ENCODE measurements at regions not wholly inside any gene's neighbourhood (a gene's known extent, or its start where the extent isn't known, plus 50 kb on each side); places are given as distances from the start of the nearest gene placed in this dataset.

DNA sequence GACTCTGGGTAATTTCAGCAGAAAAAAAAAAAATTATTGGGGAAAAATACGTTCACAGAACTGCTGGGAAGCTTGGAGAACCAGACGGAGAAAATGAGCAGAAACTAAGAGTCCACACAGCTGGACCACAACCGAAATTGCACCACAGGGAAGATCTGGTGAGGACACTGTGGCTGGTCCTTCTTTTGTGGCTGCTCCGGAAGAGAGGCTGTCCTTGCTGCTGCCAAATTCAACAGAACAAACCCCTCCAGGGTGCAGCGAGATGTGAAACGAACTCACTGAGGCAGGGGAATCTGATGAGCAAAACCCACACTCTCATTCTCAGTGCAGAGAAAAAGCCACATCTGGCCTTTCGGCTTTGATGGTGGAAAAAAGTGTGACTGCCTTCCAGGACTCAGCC lies 200.0 kb downstream of the ACTL7B start:
- no peaks in the 10 kb centered on the region for H3K27me3 Mint-ChIP-seq
- ATAC-seq (ENCODE audit: low read depth), result no peak
- no peak overlapping the region for H3K27ac Mint-ChIP-seq
- peaks cover 12% of the 10 kb centered on the region for H3K9me3 Mint-ChIP-seq
- H3K4me1 Mint-ChIP-seq, result no peaks in the 10 kb centered on the region
- POLR2A ChIA-PET, result no interaction called here
- CTCF ChIA-PET, result no interaction called here
- intact Hi-C loops (cut with micrococcal nuclease), result no loop called here
- DNase-seq, result no peak
- TF ChIP-seq, protein P1, sequence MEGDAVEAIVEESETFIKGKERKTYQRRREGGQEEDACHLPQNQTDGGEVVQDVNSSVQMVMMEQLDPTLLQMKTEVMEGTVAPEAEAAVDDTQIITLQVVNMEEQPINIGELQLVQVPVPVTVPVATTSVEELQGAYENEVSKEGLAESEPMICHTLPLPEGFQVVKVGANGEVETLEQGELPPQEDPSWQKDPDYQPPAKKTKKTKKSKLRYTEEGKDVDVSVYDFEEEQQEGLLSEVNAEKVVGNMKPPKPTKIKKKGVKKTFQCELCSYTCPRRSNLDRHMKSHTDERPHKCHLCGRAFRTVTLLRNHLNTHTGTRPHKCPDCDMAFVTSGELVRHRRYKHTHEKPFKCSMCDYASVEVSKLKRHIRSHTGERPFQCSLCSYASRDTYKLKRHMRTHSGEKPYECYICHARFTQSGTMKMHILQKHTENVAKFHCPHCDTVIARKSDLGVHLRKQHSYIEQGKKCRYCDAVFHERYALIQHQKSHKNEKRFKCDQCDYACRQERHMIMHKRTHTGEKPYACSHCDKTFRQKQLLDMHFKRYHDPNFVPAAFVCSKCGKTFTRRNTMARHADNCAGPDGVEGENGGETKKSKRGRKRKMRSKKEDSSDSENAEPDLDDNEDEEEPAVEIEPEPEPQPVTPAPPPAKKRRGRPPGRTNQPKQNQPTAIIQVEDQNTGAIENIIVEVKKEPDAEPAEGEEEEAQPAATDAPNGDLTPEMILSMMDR (IDR thresholded peaks at IDR 0.05), result no peak
- H3K4me3 Mint-ChIP-seq, result no peak overlapping the region
- H3K36me3 Mint-ChIP-seq (ENCODE audit: low read depth), result no peaks in the 10 kb centered on the region

DNA sequence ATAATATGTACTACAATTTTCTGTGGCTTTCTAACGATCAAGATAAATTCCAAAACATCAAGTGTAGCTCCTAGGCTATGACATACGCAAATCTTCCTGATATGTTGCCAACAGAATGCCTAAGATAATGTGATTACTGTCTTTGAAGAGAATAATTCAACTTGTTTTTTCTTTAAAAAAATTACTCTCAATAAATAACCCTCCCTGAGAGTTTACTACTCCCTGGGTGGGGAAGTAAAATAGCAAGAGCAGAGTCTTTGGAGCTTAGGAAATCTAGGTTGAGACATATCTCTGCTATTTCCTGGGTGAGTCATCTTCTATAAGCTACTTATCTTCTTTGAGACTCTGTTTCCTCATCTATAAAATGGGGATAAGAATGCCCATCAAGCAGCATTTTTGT lies 201.2 kb downstream of the ACTL7B start:
- Mint-ChIP-seq H3K27ac (no peak overlapping the region), H3K4me1 (no peaks in the 10 kb centered on the region), H3K9me3 (peaks cover 6% of the 10 kb centered on the region), H3K36me3 (ENCODE audit: low read depth) (no peaks in the 10 kb centered on the region), H3K4me3 (no peak overlapping the region), H3K27me3 (no peaks in the 10 kb centered on the region)
- ChIA-PET POLR2A (no interaction called here), CTCF (no interaction called here)
- TF ChIP-seq, protein P1 (IDR thresholded peaks at IDR 0.05), result no peak
- no peak for DNase-seq
- no peak for ATAC-seq (ENCODE audit: low read depth)
- intact Hi-C loops (cut with micrococcal nuclease), result no loop called here

DNA sequence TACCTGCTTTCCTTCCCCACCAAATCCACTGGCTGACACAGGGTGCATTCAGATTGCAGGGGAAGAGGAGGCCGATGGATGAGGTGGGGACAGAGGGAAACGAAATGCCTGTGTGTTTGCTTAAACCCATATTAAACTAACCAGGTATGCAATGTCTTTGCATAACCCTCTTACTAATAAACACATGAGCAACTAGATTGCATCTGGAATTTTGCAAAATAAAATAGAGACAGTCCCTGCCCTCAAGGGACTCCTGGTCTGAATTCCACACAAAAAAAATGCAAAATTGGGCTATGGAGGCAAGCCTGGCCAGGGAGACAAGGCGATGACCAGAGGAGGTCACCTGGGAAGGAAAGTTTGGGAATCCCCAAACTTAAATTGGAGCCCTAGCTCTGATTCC lies 202.9 kb downstream of the ACTL7B start:
- H3K27me3 Mint-ChIP-seq, result no peaks in the 10 kb centered on the region
- H3K36me3 Mint-ChIP-seq (ENCODE audit: low read depth), result no peaks in the 10 kb centered on the region
- TF ChIP-seq, protein P1 (IDR thresholded peaks at IDR 0.05), result no peak
- no peaks in the 10 kb centered on the region for H3K9me3 Mint-ChIP-seq
- no peak for ATAC-seq (ENCODE audit: low read depth)
- H3K4me1 Mint-ChIP-seq, result no peaks in the 10 kb centered on the region
- intact Hi-C loops (cut with micrococcal nuclease), result no loop called here
- no peak overlapping the region for H3K4me3 Mint-ChIP-seq
- POLR2A ChIA-PET, result no interaction called here
- DNase-seq, result no peak
- CTCF ChIA-PET, result no interaction called here
- no peak overlapping the region for H3K27ac Mint-ChIP-seq

DNA sequence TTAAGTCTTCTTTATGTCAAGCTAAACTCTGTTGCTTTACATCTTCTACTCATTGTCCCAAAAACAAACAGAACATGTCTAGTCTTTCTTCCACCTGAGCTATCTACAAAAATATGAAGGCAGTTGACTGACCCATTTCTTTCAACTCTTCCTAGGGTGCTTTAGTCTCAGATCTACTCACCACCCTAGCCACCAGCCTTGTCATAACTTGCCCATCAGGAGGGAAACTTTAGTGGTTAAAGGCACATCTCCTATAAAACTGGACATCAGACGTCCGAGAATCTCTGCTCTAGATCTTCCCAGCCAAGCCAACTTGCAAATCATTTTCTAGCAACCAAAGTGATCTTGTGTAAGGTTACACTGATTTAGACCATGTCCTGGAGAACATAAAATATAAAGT lies 205.0 kb downstream of the ACTL7B start:
- ChIA-PET CTCF (no interaction called here), POLR2A (no interaction called here)
- TF ChIP-seq, protein P1 (IDR thresholded peaks at IDR 0.05), result no peak
- intact Hi-C loops (cut with micrococcal nuclease), result no loop called here
- Mint-ChIP-seq H3K27ac (no peak overlapping the region), H3K9me3 (no peaks in the 10 kb centered on the region), H3K36me3 (ENCODE audit: low read depth) (no peaks in the 10 kb centered on the region), H3K27me3 (no peaks in the 10 kb centered on the region), H3K4me3 (no peak overlapping the region), H3K4me1 (no peaks in the 10 kb centered on the region)
- DNase-seq, result no peak
- no peak for ATAC-seq (ENCODE audit: low read depth)

DNA sequence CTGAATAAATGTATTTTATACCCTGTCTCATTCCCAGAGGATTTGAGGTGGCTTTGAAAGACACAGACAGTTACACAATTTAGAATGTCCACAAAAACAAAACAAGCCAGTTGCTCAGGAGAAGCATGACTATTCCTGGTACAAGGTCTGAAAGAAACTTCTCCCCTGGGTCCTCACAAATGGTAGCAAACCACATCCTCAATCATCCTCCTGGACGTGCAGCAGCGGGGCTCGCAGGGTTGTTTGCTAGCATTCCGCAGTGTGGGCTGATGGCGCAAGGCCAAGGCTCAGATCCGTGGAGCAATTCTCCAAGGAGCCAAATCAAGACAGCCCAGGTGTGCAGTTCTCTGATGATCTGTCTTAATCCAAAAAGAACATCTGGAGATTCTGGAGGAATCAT lies 210.3 kb downstream of the ACTL7B start:
- DNase-seq, result no peak
- Mint-ChIP-seq H3K4me3 (no peak overlapping the region), H3K27me3 (no peaks in the 10 kb centered on the region), H3K9me3 (no peaks in the 10 kb centered on the region), H3K27ac (no peak overlapping the region), H3K36me3 (ENCODE audit: low read depth) (no peaks in the 10 kb centered on the region), H3K4me1 (no peaks in the 10 kb centered on the region)
- TF ChIP-seq, protein P1 (IDR thresholded peaks at IDR 0.05), result no peak
- POLR2A ChIA-PET, result no interaction called here
- intact Hi-C loops (cut with micrococcal nuclease), result no loop called here
- CTCF ChIA-PET, result no interaction called here
- no peak for ATAC-seq (ENCODE audit: low read depth)
